GM12878 (cell line): ENCODE measurements at regions not wholly inside any gene's neighbourhood (a gene's known extent, or its start where the extent isn't known, plus 50 kb on each side); places are given as distances from the start of the nearest gene placed in this dataset.

Experiments used
- ASH2L ChIP-seq: fragments of 300-600, 200-600 bp; sonication (generic); IDR thresholded peaks from 2 replicates; pipeline ENCODE4 v1.6.1; 2017; ENCODE audit warnings: low read depth, mild to moderate bottlenecking, borderline replicate concordance
- ATF7 ChIP-seq: fragments of 450-650 bp; IDR thresholded peaks from 2 replicates; pipeline ENCODE4 v1.6.1; 2016; ENCODE audit warnings: low read depth, mild to moderate bottlenecking
- BMI1 ChIP-seq: fragments of 450-650 bp; IDR thresholded peaks from 2 replicates; pipeline ENCODE4 v1.6.1; 2016; ENCODE audit warnings: mild to moderate bottlenecking, moderate library complexity, borderline replicate concordance
- GATAD2B ChIP-seq: fragments of 450-650 bp; conservative IDR thresholded peaks from 2 replicates; pipeline ENCODE4 v1.6.1; 2017; ENCODE audit warnings: low read depth, mild to moderate bottlenecking, moderate library complexity
- MTA2 ChIP-seq: fragments of 450-650 bp; IDR thresholded peaks from 2 replicates; pipeline ENCODE4 v1.6.1; 2016; ENCODE audit warnings: low read depth, mild to moderate bottlenecking, moderate library complexity
- NR2C1 ChIP-seq: fragments of 450-650 bp; IDR thresholded peaks from 2 replicates; pipeline ENCODE4 v1.6.1; 2017; ENCODE audit warnings: antibody characterized with exemption, mild to moderate bottlenecking, moderate library complexity
- PAX5 ChIP-seq: IDR thresholded peaks from 2 replicates; pipeline ENCODE4 v1.6.1; 2011; ENCODE audit warnings: low read depth, low read length, borderline replicate concordance
- POLR2AphosphoS2 ChIP-seq: IDR thresholded peaks from 2 replicates; pipeline ENCODE4 v1.6.1; 2011; ENCODE audit warnings: low read depth, mild to moderate bottlenecking, low read length, improper control_type of control experiment, moderate library complexity
- RBBP5 ChIP-seq: fragments of 200-600 bp; sonication (generic); conservative IDR thresholded peaks from 2 replicates; pipeline ENCODE4 v1.6.1; 2016
- SIX5 ChIP-seq: IDR thresholded peaks from 2 replicates; pipeline ENCODE4 v1.6.1; 2011; ENCODE audit warnings: mild to moderate bottlenecking, low read depth, low read length, moderate library complexity; ENCODE audit not compliant: severe bottlenecking
- SMAD5 ChIP-seq: IDR thresholded peaks from 2 replicates; pipeline ENCODE4 v1.6.1; 2016; ENCODE audit warnings: antibody characterized with exemption, low read depth
- SREBF1 ChIP-seq: IDR thresholded peaks from 2 replicates; pipeline ENCODE4 v1.6.1; 2012; ENCODE audit warnings: mild to moderate bottlenecking, low read length
- STAT3 ChIP-seq: IDR thresholded peaks from 2 replicates; pipeline ENCODE4 v1.6.1; 2011; ENCODE audit warnings: low read depth, low read length, improper control_type of control experiment
- TBL1XR1 ChIP-seq: IDR thresholded peaks from 2 replicates; pipeline ENCODE4 v1.6.1; 2012; ENCODE audit warnings: low read depth, low read length, improper control_type of control experiment
- ZBED1 ChIP-seq: IDR thresholded peaks from 2 replicates; pipeline ENCODE4 v1.6.1; 2016; ENCODE audit warnings: borderline replicate concordance
- ZNF384 ChIP-seq: IDR thresholded peaks from 2 replicates; pipeline ENCODE4 v1.6.1; 2012; ENCODE audit warnings: low read depth, mild to moderate bottlenecking, low read length, improper control_type of control experiment, borderline replicate concordance
- ZSCAN29 ChIP-seq: fragments of 450-650 bp; IDR thresholded peaks from 2 replicates; pipeline ENCODE4 v1.6.1; 2017; ENCODE audit warnings: mild to moderate bottlenecking, moderate library complexity
- TF ChIP-seq, protein P1 (sequence below): IDR thresholded peaks from 2 replicates; pipeline ENCODE4 v1.6.1; 2011; ENCODE audit warnings: borderline replicate concordance, low read depth, mild to moderate bottlenecking, moderate library complexity, low read length; ENCODE audit not compliant: insufficient read depth, poor library complexity, severe bottlenecking
- TF ChIP-seq, protein P2 (sequence below): fragments of 450-650 bp; IDR thresholded peaks from 2 replicates; pipeline ENCODE4 v1.6.1; 2017; ENCODE audit warnings: mild to moderate bottlenecking, moderate library complexity
- TF ChIP-seq, protein P3 (sequence below): IDR thresholded peaks from 2 replicates; pipeline ENCODE4 v1.6.1; 2012; ENCODE audit warnings: low read depth, low read length, improper control_type of control experiment
- TF ChIP-seq, protein P4 (sequence below): fragments of 450-650 bp; IDR thresholded peaks from 2 replicates; pipeline ENCODE4 v1.6.1; 2017; ENCODE audit warnings: low read depth, mild to moderate bottlenecking, moderate library complexity
- TF ChIP-seq, protein P5 (sequence below): IDR thresholded peaks from 2 replicates; pipeline ENCODE4 v1.6.1; 2012; ENCODE audit warnings: low read length, inconsistent platforms
- TF ChIP-seq, protein P6 (sequence below): IDR thresholded peaks from 2 replicates; pipeline ENCODE4 v1.6.1; 2011; ENCODE audit warnings: low read depth, mild to moderate bottlenecking, low read length, moderate library complexity, borderline replicate concordance; ENCODE audit errors: extremely low read depth

DNA sequence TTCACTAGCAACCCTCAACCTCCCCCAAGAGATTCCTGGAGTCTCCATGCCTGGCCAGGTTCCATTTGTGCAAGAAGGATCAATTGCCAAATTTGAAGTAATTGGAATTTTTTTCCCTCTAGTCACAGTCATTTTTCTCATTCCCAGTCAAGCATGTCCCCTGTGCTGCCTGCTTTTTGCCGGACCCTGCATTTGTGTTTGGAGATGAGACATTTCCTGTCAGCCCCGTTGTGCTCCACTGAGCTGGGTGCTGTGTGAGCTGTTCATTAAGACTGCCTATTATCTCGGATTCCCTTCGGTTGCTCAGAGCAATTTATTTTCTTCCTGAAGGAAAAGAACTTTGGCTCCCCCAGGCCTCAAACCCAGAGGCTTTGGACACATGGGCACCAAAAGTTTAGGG lies 201.0 kb upstream of the NLRP1 start (continued):
- TF ChIP-seq, protein P1, sequence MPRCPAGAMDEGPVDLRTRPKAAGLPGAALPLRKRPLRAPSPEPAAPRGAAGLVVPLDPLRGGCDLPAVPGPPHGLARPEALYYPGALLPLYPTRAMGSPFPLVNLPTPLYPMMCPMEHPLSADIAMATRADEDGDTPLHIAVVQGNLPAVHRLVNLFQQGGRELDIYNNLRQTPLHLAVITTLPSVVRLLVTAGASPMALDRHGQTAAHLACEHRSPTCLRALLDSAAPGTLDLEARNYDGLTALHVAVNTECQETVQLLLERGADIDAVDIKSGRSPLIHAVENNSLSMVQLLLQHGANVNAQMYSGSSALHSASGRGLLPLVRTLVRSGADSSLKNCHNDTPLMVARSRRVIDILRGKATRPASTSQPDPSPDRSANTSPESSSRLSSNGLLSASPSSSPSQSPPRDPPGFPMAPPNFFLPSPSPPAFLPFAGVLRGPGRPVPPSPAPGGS: no peak
- TF ChIP-seq ZNF384 (no peak), NR2C1 (no peak), GATAD2B (no peak), SIX5 (no peak), POLR2AphosphoS2 (no peak), SMAD5 (no peak), TBL1XR1 (no peak), ASH2L (no peak), PAX5 (peak; percentile 81), ATF7 (no peak), RBBP5 (no peak), ZBED1 (no peak), BMI1 (no peak), STAT3 (no peak), MTA2 (no peak), ZSCAN29 (no peak), SREBF1 (no peak)
- TF ChIP-seq, protein P2, sequence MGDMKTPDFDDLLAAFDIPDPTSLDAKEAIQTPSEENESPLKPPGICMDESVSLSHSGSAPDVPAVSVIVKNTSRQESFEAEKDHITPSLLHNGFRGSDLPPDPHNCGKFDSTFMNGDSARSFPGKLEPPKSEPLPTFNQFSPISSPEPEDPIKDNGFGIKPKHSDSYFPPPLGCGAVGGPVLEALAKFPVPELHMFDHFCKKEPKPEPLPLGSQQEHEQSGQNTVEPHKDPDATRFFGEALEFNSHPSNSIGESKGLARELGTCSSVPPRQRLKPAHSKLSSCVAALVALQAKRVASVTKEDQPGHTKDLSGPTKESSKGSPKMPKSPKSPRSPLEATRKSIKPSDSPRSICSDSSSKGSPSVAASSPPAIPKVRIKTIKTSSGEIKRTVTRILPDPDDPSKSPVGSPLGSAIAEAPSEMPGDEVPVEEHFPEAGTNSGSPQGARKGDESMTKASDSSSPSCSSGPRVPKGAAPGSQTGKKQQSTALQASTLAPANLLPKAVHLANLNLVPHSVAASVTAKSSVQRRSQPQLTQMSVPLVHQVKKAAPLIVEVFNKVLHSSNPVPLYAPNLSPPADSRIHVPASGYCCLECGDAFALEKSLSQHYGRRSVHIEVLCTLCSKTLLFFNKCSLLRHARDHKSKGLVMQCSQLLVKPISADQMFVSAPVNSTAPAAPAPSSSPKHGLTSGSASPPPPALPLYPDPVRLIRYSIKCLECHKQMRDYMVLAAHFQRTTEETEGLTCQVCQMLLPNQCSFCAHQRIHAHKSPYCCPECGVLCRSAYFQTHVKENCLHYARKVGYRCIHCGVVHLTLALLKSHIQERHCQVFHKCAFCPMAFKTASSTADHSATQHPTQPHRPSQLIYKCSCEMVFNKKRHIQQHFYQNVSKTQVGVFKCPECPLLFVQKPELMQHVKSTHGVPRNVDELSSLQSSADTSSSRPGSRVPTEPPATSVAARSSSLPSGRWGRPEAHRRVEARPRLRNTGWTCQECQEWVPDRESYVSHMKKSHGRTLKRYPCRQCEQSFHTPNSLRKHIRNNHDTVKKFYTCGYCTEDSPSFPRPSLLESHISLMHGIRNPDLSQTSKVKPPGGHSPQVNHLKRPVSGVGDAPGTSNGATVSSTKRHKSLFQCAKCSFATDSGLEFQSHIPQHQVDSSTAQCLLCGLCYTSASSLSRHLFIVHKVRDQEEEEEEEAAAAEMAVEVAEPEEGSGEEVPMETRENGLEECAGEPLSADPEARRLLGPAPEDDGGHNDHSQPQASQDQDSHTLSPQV: no peak
- TF ChIP-seq, protein P3, sequence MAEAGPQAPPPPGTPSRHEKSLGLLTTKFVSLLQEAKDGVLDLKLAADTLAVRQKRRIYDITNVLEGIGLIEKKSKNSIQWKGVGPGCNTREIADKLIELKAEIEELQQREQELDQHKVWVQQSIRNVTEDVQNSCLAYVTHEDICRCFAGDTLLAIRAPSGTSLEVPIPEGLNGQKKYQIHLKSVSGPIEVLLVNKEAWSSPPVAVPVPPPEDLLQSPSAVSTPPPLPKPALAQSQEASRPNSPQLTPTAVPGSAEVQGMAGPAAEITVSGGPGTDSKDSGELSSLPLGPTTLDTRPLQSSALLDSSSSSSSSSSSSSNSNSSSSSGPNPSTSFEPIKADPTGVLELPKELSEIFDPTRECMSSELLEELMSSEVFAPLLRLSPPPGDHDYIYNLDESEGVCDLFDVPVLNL: no peak
- TF ChIP-seq, protein P4, sequence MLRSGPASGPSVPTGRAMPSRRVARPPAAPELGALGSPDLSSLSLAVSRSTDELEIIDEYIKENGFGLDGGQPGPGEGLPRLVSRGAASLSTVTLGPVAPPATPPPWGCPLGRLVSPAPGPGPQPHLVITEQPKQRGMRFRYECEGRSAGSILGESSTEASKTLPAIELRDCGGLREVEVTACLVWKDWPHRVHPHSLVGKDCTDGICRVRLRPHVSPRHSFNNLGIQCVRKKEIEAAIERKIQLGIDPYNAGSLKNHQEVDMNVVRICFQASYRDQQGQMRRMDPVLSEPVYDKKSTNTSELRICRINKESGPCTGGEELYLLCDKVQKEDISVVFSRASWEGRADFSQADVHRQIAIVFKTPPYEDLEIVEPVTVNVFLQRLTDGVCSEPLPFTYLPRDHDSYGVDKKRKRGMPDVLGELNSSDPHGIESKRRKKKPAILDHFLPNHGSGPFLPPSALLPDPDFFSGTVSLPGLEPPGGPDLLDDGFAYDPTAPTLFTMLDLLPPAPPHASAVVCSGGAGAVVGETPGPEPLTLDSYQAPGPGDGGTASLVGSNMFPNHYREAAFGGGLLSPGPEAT: no peak
- TF ChIP-seq, protein P5, sequence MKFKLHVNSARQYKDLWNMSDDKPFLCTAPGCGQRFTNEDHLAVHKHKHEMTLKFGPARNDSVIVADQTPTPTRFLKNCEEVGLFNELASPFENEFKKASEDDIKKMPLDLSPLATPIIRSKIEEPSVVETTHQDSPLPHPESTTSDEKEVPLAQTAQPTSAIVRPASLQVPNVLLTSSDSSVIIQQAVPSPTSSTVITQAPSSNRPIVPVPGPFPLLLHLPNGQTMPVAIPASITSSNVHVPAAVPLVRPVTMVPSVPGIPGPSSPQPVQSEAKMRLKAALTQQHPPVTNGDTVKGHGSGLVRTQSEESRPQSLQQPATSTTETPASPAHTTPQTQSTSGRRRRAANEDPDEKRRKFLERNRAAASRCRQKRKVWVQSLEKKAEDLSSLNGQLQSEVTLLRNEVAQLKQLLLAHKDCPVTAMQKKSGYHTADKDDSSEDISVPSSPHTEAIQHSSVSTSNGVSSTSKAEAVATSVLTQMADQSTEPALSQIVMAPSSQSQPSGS: 0 out of 2 replicates have a peak, but pooled peaks have one; percentile 20
- TF ChIP-seq, protein P6, sequence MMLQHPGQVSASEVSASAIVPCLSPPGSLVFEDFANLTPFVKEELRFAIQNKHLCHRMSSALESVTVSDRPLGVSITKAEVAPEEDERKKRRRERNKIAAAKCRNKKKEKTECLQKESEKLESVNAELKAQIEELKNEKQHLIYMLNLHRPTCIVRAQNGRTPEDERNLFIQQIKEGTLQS: no peak
